GM19351 (cell line): ENCODE measurements at regions not wholly inside any gene's neighbourhood (a gene's known extent, or its start where the extent isn't known, plus 50 kb on each side); places are given as distances from the start of the nearest gene placed in this dataset.

Experiments
- ATAC-seq: cut with Tn5 transposase; IDR thresholded peaks from one replicate; pipeline ENCODE4 v1.9.1; 2021; ENCODE audit warnings: mild to moderate bottlenecking, moderate library complexity; ENCODE audit not compliant: unreplicated experiment

DNA sequence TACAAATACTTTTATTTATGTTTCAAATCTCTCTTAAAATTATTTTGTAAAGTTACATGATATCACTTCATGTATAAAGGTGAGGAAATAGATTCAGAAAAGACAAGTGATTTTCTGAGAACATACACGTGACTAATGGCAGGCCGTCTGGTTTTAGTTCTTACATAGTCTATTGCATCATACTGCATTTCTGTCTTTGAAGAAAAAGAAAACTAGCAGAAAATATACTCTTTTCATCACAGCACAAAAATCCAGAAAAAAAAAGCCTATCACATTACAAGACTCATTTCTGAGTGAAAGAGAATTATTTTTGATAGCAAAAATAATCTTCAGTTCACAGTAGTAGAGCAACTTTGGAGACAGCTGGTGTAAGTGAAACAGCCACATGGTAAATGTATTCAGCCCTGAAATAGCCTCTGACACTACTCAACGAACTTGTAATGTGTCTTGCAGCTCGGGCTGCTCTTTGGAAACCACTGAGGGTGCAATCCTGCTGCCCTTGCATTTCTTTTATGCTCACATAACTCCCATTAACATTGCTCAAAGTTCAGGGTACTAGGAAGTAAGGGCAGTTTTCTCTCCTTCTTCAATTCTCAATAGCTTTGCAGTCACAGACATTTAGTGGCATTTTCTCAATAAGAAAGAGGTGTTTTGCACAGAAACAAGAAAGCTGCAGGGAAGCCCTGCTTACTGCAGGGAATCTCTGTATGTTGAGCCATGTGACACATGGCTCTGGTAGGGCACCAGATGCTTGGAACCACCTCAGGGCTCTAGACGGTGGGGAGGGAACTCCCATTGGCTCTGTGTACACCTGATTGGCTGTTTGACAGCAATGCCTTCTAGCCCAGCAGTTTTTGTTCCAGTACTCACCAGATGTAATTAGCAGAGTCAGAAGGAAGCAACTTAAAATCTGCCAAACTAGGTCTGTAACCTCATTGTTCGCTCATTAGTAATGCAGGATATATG, 845.3 kb upstream of the PTPRD start:
- no peak for ATAC-seq

DNA sequence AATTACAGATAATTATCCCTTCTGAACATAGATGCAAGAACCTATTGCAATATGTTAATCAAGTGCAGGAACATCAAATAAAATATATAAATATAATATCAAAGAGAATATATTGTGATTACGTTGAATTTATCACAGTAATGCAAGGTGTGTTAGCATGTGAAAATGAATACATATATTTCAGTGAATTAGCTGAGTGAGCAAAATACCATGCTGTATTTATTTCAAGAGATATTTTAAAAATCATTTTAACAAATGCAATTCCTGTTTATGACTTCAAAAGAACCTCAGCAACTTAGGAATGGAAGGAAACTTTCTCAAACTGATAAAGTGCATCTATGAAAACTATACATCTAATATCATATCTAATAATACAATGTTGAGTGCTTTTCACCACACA, 856.9 kb upstream of the PTPRD start:
- ATAC-seq, result no peak

DNA sequence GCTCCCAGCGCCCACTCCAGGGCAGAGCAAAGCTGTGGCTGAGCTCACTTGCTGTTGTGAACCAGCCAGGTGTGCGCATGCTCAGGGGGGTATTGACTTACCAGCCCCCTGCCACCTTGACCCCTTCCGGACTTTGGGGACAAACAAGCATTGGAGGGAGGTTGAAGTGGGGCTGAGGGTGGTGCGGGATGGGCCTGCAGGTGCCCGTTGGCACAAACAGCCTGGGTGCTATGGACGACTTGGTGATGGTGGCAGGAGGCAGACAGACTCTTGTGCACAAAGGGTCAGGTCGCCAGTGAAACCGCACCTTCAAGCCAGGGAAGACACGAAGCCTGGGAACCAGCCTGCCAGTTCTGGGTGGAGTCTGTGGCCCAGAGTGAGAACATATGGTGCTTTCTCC, 858.5 kb upstream of the PTPRD start:
- no peak for ATAC-seq

DNA sequence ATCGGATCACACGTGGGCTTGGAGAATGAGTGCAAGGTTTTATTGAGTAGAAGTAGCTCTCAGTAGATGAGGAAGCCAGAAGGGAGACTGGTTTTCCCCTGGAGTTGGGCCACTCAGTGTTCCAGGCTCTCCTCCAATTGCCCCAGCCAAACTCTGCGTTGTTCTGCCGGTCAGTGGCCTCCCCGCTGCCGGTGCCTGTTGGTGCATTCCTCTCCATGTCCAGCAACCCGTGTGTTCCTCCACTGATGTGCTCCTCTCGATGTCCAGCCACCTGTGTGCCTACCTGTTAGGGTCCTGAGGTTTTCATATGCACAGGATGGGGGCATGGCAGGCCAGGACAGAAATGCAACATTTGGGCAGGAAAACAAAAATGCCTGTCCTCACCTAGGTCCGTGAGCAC, 888.0 kb upstream of the PTPRD start:
- no peak for ATAC-seq

DNA sequence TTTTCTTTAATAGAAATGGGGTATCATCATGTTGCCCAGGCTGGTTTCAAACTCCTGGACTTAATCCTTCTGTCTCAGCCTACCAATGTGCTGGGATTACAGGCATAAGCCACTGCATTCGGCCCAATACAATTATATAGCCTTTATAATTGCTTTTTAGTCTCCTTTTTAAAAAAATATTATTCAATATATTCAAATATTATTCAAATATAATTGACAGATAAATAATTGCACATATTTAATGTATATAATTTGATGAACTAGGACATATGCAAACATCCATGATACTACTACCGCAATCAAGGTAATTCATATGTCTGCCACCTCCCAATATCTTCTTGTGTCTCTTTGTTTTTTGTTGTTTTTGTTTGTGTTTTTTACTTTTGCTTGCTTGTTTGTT, 894.2 kb upstream of the PTPRD start:
- ATAC-seq, result no peak

DNA sequence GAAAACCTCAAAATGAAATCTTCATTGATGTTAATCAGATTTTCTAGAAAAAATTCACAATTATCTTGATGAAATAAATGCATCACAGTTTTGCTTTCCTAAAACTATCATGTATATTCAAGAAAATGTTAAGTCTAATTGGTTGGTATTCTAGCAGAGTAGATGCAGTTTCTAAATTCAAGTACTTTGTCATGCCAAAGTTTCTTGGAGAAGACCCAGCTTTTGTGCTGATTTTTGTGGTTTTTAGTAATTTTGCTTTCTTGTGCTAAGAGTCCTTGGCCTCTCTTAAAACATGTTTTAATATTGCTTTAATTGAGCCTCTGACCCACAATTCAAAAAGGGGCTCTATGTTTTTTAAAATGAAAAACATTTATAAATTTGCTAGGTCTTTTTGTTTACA, 924.8 kb upstream of the PTPRD start:
- no peak for ATAC-seq

DNA sequence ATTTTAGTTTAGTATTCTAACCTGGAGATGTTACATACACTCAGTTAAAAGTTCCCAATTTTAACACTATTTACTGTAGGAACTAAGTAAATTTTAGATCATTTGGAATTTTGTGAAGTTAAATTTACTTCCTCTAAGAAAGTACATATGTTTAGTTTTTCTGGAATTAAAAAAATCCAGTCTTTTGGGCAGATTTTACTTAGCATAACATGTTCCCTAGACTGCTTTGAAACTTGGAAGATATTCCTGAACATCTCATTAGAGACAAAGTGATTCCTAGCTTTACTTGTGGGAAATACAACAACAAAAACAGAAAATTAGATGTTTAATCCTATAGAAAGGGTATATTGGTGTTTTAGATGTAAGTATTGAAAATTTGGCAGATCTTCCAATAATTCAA, 930.0 kb upstream of the PTPRD start:
- ATAC-seq, result no peak

DNA sequence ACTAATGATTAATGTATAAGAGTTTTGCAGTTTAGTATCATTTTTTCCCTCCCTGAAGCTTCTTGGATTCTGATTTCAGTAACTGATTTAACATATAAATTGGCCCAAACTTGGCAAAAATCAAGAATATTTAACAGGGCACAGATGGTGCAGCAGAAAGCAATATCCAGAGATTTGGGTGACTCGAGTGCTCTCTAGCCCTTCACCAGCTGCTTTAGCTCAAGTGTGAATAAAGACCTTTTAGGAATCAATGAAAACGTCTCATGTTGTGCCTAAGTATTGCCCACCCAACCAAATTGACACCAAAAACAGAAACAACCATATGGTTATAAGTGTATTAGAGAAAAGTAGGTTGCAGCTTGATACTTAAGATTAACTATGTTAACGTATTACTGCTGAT, 933.4 kb upstream of the PTPRD start:
- no peak for ATAC-seq

DNA sequence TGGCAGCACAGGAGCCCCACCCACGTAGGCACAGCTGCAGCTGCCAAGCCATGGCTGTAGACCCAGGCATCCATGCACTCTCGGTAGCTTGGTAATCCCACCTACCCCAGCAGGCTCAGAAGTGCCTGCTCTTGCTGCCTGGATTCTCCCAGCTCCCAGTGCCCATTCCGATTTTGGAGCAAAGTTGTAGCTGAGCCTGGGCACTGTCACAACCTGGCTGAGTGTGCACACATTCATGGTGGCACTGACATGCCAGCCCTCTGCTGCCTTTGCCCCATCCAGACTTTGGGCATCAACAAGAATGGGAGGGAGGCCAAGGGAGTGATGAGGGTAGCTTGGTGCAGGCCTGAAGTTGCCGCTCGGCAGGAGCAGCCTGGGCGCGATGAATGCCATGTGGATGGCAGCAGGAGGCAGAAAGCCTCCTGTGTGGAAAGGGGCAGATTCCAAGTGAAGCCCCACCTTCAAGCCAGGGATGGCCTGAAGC, 936.6 kb upstream of the PTPRD start:
- no peak for ATAC-seq

DNA sequence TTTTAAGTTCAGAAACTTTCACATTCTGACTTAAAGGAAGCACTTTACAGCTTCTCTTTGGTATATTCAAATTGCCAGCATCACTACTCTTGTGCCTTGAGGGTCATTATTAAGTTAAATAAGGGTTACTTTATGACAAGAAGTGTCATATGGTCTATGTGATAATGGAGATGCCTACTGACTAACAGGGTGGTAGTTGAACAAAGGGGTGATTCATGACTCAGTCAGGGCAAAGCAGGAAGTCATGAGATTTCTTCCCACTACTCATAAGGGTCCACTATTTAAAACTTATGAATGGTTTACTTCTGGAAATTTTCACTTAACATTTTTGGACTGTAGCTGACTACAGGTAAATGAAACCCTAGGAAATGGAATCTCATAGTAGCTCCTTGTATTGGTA, 938.3 kb upstream of the PTPRD start:
- ATAC-seq, result no peak

DNA sequence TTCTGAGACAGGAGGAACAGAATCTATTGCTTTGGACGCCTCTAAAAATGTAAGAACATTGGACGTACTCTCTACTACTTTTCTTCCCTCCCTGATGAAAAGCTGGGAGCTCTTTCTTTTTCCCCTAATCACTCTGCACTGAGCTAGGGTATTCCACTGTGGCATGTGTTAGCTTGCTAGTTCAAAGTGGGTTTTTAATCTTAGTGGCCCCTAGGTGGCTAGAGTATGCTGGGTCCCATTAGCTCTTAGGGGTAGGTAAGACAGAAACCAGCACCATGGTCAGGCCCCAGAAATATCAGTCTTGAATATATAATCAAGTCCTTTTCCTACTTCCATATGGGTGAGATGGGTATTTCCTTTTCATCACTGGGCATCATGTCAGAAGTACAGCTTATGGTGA, 945.2 kb upstream of the PTPRD start:
- ATAC-seq, result no peak

DNA sequence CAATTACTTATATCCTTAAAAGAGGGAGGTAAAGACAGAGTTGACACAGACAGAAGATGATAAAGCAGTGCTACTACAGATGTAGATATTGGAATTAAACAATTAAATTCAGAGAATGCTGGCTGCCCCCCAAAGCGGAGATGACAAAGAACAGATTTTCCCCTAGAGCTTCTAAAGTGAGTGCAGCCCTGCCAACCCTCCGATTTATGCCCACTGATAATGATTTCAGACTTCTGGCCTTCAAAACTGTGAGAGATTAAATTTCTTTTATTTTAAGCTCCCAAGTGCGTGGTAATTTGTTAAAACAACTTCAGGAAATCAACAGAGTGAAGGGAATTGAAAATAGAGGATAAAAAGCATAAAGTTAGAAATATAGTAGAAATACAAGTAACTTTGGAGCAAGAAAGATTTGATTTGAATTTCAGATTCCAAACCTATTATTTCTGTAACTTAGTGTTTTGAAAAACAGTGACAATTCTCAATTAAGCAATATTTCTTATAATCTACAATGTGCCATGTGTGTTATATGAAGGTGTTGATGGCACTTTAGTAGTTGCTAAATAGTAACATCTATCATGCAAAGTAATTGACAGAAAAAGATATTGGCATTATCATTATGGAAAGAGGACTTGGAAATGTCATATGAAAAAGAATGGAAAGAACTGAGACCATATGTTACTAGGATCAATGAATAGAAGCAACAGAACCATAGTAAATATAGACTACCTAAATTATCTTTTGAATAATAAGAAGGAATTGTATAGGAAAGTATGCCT, 946.4 kb upstream of the PTPRD start:
- ATAC-seq, result no peak

DNA sequence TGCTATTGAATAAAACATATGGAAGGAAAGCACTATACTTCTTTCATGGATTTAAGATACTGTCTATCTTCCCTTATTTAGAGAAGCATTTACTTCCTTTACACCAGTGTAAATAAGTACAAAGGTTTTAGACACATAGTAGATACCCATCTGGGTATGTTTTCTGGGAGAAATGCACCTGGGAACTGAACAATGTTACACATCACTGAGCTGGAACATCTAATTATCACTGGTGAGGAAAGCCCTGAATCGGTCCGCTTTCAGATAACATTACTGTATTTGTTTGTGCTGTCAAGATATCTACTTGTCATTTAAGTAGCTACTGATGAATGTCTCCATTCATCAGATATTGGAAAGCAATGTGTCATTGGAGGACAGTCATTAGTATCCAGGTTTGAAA, 964.7 kb upstream of the PTPRD start:
- ATAC-seq, result no peak

DNA sequence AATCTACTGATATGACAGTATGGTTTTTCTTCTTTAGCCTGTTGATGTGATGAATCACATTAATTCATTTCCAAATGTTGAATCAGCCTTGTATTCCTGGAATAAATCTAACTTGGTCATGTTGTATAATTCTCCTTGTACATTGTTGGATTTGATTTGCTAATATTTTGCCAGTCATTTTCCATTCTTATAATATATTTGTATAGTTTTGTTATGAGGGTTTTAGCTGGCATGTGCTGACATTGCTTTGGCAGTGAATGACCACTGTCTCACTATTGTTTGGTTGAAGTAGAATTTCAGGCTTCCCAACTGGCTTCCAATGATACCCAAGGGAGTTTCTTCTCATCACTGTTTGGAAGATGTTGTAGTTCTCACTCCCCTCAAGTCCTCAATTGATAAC, 983.0 kb upstream of the PTPRD start:
- no peak for ATAC-seq

DNA sequence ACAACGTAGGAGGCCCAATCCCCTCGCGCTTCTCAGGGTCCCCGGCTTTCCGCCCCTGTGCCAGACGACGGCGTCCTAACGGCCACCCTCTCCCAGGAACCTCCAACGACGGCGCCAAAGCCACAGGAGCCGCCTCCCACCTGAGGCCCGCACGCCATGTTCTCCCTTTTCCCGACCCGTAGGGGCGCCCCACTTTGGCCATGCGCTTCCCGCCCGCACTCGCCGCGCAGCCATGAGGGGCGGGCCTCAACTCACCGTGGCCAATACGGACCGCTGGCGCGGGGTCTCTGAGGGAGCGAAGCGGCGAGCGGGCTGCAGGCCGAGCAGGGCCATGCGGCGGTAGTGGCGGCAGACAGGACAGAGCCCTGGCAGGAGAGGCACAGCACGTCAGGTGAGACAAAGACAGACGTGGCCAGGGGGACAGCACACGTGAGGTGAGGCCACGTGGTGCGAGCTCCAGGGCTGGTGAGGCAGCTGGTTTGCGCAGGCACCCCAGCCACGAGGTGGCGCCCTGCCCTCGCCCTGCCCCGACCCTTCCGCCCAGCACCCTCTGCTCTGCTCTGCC, 1005.5 kb upstream of the PTPRD start:
- ATAC-seq, result no peak

DNA sequence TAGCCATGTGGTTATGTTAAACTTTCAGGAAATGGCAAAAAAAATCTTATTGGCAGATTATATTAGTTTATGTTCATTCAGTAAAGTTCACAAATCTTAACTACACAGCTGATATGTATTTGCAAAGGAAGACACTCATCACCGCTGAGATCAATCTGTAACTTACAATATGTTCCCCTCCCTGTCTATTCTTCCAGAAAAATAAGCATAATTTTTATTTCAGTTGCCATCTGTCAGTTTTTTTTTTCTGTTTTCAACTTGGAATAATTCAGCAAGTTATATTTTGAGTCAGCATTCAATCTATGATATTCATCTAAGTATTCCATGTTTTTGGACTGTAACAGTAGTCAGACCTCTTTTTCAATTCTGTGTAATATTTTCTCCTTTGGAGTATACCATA, 1019.9 kb upstream of the PTPRD start:
- ATAC-seq, result no peak

DNA sequence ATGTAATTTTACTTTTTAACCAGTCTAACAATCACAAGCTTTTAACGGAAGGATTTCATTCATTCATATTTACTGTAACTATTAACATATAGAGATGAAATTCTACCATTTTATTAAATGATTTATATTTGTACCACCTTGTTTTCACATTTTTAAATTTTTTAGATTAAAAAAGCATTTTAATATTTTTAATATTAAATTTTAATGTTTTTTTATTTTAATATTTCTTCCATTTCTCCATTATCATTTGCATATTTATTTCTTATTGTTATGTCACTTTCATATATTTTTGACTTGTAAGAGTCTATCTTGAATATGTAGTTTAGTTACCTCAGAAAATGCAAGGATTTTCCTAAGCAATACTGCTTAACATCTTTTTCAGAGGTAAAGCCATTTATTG, 1034.0 kb upstream of the PTPRD start:
- ATAC-seq, result no peak

DNA sequence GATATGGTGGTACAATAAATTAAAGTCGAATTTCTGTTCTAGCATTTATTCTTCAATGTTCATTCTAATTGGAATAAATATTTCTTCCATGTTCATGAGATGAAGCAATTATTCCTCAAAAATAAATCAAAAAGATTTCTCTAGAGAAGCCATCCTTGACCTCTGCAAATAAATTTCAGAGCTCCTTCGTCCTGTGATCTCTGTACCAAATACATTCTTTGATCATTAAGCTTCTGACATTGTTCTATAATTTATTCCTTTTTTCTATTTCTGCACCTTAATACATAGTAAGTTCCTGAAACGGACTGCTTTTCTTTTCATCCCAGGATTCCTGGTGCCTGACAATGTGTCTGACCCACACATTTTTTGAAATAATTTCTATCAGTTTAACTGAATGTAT, 1039.3 kb upstream of the TYRP1 start:
- no peak for ATAC-seq

DNA sequence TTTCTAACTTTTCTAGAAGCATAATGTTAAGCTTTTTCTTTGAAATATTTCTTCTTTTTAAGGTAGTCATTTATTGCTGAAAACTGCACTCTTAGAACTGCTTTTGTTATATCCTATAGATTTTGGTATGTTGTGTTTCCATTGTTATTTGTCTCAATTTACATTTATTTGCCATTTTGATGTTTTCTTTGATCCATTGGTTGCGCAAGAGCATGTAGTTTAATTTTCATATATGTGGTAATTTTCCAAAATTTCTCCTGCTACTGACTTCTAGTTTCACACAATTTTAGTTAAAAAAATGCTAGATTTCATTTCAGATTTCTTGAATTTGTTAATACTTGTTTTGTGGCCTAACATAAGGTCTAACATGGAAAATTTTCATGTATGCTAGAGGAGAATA, 1029.3 kb upstream of the TYRP1 start:
- ATAC-seq, result no peak

DNA sequence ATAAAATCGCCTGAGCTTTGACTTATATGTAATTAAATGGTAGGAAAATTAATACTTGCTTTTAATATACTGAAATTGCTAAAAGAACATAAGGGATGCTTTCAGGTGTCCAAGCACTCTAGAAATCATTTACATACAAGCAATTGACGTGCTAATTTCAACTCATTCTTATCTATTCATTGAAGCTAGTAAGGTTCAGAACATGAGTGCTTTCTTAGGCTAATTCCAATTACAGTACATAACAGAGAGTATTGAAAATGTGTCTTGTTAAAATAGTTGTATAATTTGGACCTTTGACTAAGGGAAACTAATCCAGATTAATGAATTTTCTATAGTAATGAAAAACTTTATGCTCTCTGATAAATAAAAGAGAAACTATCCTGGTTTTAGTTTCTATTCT, 1016.4 kb upstream of the TYRP1 start:
- no peak for ATAC-seq

DNA sequence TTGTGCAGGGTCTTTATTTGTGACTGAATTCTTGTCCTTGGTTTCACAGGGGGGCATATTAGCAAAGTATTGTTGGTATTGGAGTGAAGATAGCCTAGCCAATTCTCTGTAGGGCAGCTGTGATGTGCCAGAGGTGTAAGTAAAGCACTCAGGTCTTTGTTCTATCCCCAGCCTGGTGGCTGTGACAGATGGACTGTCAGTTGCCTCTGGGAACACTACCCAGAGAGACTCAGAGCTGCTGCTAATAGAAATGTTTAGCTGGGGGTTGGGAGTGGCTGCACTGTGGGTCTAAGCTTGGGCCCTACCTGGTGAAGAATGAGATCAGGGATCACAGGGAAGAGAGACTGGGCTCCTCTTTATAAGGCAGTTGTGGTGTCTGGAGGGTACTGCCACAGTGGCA, 1006.5 kb upstream of the TYRP1 start:
- ATAC-seq, result no peak

DNA sequence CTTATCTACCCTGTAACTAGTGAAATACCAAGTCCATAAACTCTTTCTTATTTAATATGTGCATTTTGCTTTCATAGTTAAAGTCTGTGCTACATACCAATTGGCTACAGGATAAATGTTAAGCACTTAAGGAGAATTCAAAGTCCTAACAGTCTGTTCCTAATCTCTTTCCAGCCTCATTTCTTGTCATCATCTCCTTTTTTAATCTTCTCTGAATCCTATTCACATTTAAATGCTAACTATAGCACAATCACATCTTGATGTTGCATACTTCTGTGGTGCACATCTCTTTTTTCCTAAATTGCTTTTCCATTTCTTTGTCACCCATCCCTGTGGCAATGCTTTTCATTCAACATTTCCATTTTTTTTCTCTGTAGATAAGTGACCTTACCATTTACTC, 996.1 kb upstream of the TYRP1 start:
- ATAC-seq, result no peak
